A549 (cell line): ENCODE measurements at regions not wholly inside any gene's neighbourhood (a gene's known extent, or its start where the extent isn't known, plus 50 kb on each side); places are given as distances from the start of the nearest gene placed in this dataset.

Experiments used
- ATAC-seq, 2 experiments: fragments of 200-7000 bp in 1 of 2; fragments of >200 bp in 1 of 2; cut with Nextera tagmentation in 1 of 2; cut with Tn5 transposase in 1 of 2; 3 replicates each; pipeline versions ENCODE4 v1.8.0 to v1.9.1; 2018 to 2020; ENCODE audit warnings: mild to moderate bottlenecking in 1 of 2, moderate library complexity in 1 of 2
- CTCF ChIA-PET: fragments of 300-600 bp; sonication (Branson Sonifier 250); formaldehyde crosslinking; extraction: SDS; loops from one replicate; lab custom pipeline; 2021; ENCODE audit warnings: antibody characterized with exemption, inconsistent platforms; lab: Yijun Ruan, JAX
- POLR2A ChIA-PET: fragments of 350-600 bp; formaldehyde crosslinking; extraction: SDS; loops from one replicate; lab custom pipeline; 2021; ENCODE audit warnings: antibody characterized with exemption, inconsistent platforms; lab: Yijun Ruan, JAX
- DNase-seq, 2 experiments: peaks; one replicate each; pipeline versions ENCODE4 v3.0.0 to v3.0.0-alpha.2; 2011 to 2016; ENCODE audit warnings: low read depth in 1 of 2, low spot score in 1 of 2
- FAIRE-seq: peaks from 2 replicates; lab custom pipeline; 2011; peaks lifted over from hg19 to GRCh38; lab: Jason Lieb, UNC
- H3K27ac ChIP-seq, 2 experiments: fragments of >200 bp; sonication (Bioruptor Twin); formaldehyde crosslinking; 3 replicates each; pipeline ENCODE4 v1.5.1; 2016 to 2017
- H3K4me1 ChIP-seq: fragments of >200 bp; sonication (Bioruptor Twin); formaldehyde crosslinking; 3 replicates; pipeline ENCODE4 v1.6.1; 2016
- H3K4me2 ChIP-seq: fragments of >200 bp; sonication (Bioruptor Twin); formaldehyde crosslinking; 3 replicates; pipeline ENCODE4 v1.6.1; 2016
- H3K4me3 ChIP-seq: fragments of >200 bp; sonication (Bioruptor Twin); formaldehyde crosslinking; 3 replicates; pipeline ENCODE4 v1.5.1; 2016
- H3K9me3 ChIP-seq: fragments of >200 bp; sonication (Bioruptor Twin); formaldehyde crosslinking; 3 replicates; pipeline ENCODE4 v1.6.1; 2016
- CBX2 ChIP-seq: fragments of 200-600 bp; sonication (generic); IDR thresholded peaks from 2 replicates; pipeline ENCODE4 v1.6.1; 2016; ENCODE audit warnings: low read depth, mild to moderate bottlenecking, borderline replicate concordance
- CEBPB ChIP-seq, 2 experiments: fragments of >200 bp in 1 of 2; sonication (Bioruptor Twin) in 1 of 2; formaldehyde crosslinking in 1 of 2; IDR thresholded peaks; 2 replicates each; pipeline ENCODE4 v1.6.1; 2012 to 2016
- EHMT2 ChIP-seq: fragments of 200-600 bp; sonication (generic); IDR thresholded peaks from 2 replicates; pipeline ENCODE4 v1.6.1; 2016; ENCODE audit warnings: antibody characterized with exemption, low read depth, mild to moderate bottlenecking, moderate library complexity
- HMGXB4 ChIP-seq: fragments of 250-450 bp; sonication (Bioruptor Pico); IDR thresholded peaks from 2 replicates; pipeline ENCODE4 v1.5.0; 2021; ENCODE audit warnings: mild to moderate bottlenecking, moderate library complexity, borderline replicate concordance
- HOXA7 ChIP-seq: fragments of 250-450 bp; sonication (Bioruptor Pico); IDR thresholded peaks from 2 replicates; pipeline ENCODE4 v1.5.0; 2020; ENCODE audit warnings: mild to moderate bottlenecking, moderate library complexity
- HOXB5 ChIP-seq: fragments of 250-450 bp; sonication (Bioruptor Pico); IDR thresholded peaks from 2 replicates; pipeline ENCODE4 v1.5.0; 2020; ENCODE audit warnings: mild to moderate bottlenecking, moderate library complexity
- JUNB ChIP-seq: fragments of >200 bp; sonication (Bioruptor Twin); formaldehyde crosslinking; IDR thresholded peaks from 2 replicates; pipeline ENCODE4 v1.6.1; 2016
- MAZ ChIP-seq: fragments of 150-350 bp; IDR thresholded peaks from 2 replicates; pipeline ENCODE4 v1.6.1; 2014; ENCODE audit warnings: antibody characterized with exemption, low read depth, low read length, borderline replicate concordance
- NFE2L2 ChIP-seq: fragments of 150-350 bp; conservative IDR thresholded peaks from 2 replicates; pipeline ENCODE4 v1.6.1; 2014; ENCODE audit warnings: low read length
- PHF8 ChIP-seq: fragments of 200-600 bp; sonication (generic); IDR thresholded peaks from 2 replicates; pipeline ENCODE4 v1.6.1; 2016; ENCODE audit warnings: low read depth, mild to moderate bottlenecking, antibody characterized with exemption, moderate library complexity, borderline replicate concordance
- POLR2AphosphoS2 ChIP-seq: conservative IDR thresholded peaks from 2 replicates; pipeline ENCODE4 v1.6.1; 2012; ENCODE audit warnings: low read length, improper control_type of control experiment, inconsistent platforms
- RAD21 ChIP-seq, 2 experiments: fragments of >200 bp in 1 of 2; sonication (Bioruptor Twin) in 1 of 2; formaldehyde crosslinking in 1 of 2; IDR thresholded peaks in 1 of 2; conservative IDR thresholded peaks in 1 of 2; 2 replicates in 1 of 2; 3 replicates in 1 of 2; pipeline ENCODE4 v1.6.1; 2012 to 2018; ENCODE audit warnings: inconsistent platforms in 1 of 2
- RARB ChIP-seq: fragments of 250-450 bp; sonication (Bioruptor Pico); IDR thresholded peaks from 2 replicates; pipeline ENCODE4 v1.8.0; 2021; ENCODE audit warnings: mild to moderate bottlenecking, moderate library complexity
- ZNF302 ChIP-seq: fragments of 250-450 bp; sonication (Bioruptor Pico); IDR thresholded peaks from 2 replicates; pipeline ENCODE4 v1.9.0; 2021; ENCODE audit warnings: inconsistent platforms, mild to moderate bottlenecking, moderate library complexity
- ZSCAN20 ChIP-seq: fragments of 250-450 bp; sonication (Bioruptor Pico); IDR thresholded peaks from 2 replicates; pipeline ENCODE4 v1.8.0; 2022; ENCODE audit warnings: mild to moderate bottlenecking, moderate library complexity
- WGBS: methylation state at CpG from one replicate; pipeline ENCODE4 v1.1.6; 2017; ENCODE audit errors: missing lambda C conversion rate; 5-methylcytosine and 5-hydroxymethylcytosine counted together
- TF ChIP-seq, protein P1 (sequence below): fragments of >200 bp; sonication (Bioruptor Twin); formaldehyde crosslinking; IDR thresholded peaks from 2 replicates; pipeline ENCODE4 v1.6.1; 2016
- TF ChIP-seq, protein P2 (sequence below): fragments of 250-450 bp; sonication (Bioruptor Pico); IDR thresholded peaks from 2 replicates; pipeline ENCODE4 v1.5.0; 2020; ENCODE audit warnings: low read depth, mild to moderate bottlenecking, moderate library complexity

GRCh38 chr6:7473805-7474719 lies 67.4 kb upstream of the DSP start:
- TF ChIP-seq HMGXB4 (CRISPR knock-in tag) (no peak), NFE2L2 (no peak), CEBPB (IDR thresholded peaks at IDR 0.05) (no peak), ZSCAN20 (CRISPR knock-in tag) (no peak), RARB (CRISPR knock-in tag) (no peak), MAZ (no peak), CBX2 (no peak), EHMT2 (no peak), PHF8 (no peak), JUNB (no peak), ZNF302 (CRISPR knock-in tag) (no peak)
- TF ChIP-seq, protein P1, sequence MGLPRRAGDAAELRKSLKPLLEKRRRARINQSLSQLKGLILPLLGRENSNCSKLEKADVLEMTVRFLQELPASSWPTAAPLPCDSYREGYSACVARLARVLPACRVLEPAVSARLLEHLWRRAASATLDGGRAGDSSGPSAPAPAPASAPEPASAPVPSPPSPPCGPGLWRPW, result no peak
- TF ChIP-seq, all 56 proteins: peak for 0
- no peaks in the 10 kb centered on the region for H3K4me1 ChIP-seq
- ChIA-PET CTCF (interaction anchor here (1.7 kb wide), 1 partner anchor 93 kb away, joined by 3 read pairs; no protein-coding TSS in a partner anchor), POLR2A (no interaction called here)
- no peak for ATAC-seq
- 76% methylated on average over 7 of the region's 7 CpGs for WGBS
- no peak for DNase-seq
- H3K27ac ChIP-seq, result no peak overlapping the region
- H3K4me3 ChIP-seq, result no peak overlapping the region
- H3K9me3 ChIP-seq, result no peaks in the 10 kb centered on the region
- no peak overlapping the region for H3K4me2 ChIP-seq
- FAIRE-seq, result no peak

- DNase-seq, result no peak
- ChIA-PET CTCF (no interaction called here), POLR2A (no interaction called here)
- no peak for ATAC-seq
- Histone ChIP-seq H3K9me3 (no peaks in the 10 kb centered on the region), H3K4me1 (0 out of 3 replicates have a peak, but pooled peaks cover 3% of the 10 kb centered on the region)
- 96% methylated on average over 4 of the region's 5 CpGs for WGBS
- TF ChIP-seq POLR2AphosphoS2, result no peak
- TF ChIP-seq CBX2, result no peak
- TF ChIP-seq RAD21 (conservative IDR thresholded peaks at IDR 0.05 in 1 of 2, IDR thresholded peaks at IDR 0.05 in 1 of 2), result no peak
- TF ChIP-seq ZNF302 (CRISPR knock-in tag), result no peak
- TF ChIP-seq, protein P2, sequence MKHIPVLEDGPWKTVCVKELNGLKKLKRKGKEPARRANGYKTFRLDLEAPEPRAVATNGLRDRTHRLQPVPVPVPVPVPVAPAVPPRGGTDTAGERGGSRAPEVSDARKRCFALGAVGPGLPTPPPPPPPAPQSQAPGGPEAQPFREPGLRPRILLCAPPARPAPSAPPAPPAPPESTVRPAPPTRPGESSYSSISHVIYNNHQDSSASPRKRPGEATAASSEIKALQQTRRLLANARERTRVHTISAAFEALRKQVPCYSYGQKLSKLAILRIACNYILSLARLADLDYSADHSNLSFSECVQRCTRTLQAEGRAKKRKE, result no peak
- no peak for TF ChIP-seq PHF8
- TF ChIP-seq, all 56 proteins: peak for 0
- H3K27ac ChIP-seq, result no peak overlapping the region
- H3K4me3 ChIP-seq, result no peak overlapping the region
- no peak for FAIRE-seq
- no peak overlapping the region for H3K4me2 ChIP-seq
These were observed 66.4 kb upstream of the DSP start for GRCh38 chr6:7475081-7475480.

DNA sequence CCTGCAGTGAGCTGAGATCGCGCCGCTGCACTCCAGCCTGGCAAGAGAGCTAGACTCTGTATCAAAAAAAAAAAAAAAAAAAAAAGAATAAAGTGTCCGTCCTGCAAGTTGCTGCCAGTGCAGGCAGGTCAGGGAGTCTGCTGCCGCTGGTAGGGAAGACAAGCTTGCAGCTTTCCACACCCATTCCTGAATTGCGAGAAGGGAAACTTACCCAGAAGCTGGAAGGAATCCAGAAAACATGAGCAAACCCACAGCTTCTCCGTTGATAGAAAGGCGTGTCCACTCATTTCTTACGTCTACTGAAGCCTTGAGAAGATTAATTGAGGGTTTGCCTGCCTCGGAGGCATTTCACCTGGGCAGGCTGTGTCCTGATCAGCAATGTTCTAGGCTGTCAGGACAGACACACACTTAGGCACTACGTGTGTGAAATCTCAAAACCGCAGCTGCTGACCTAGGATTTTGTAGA lies 61.6 kb upstream of the DSP start:
- H3K4me2 ChIP-seq, result peak overlapping the region; percentile 62
- WGBS, result 21% methylated on average over 10 of the region's 12 CpGs
- H3K27ac ChIP-seq, result peak overlapping the region in 1 of 2 experiments; percentile 64; a peak in 2 of 6 replicates
- POLR2A ChIA-PET, result interaction anchor here (0.6 to 1.7 kb wide), 4 partner anchors 12 to 90 kb away, joined by 3 to 8 read pairs (median 3); partner anchors contain the start of genes CAGE1, DSP and RIOK1
- H3K4me1 ChIP-seq, result 0 out of 3 replicates have a peak, but pooled peaks cover 5% of the 10 kb centered on the region
- CTCF ChIA-PET, result no interaction called here
- no peak for FAIRE-seq
- ATAC-seq, result peak; percentile 73 to 79
- no peak for TF ChIP-seq HOXA7 (CRISPR knock-in tag)
- peak; percentile 33; the same call in 1 of the 2 replicates for TF ChIP-seq HOXB5
- H3K9me3 ChIP-seq, result no peaks in the 10 kb centered on the region
- peak; percentile 51 to 79 for DNase-seq
- no peak overlapping the region for H3K4me3 ChIP-seq
